ENCODE measurements at regions not wholly inside any gene's neighbourhood (a gene's known extent, or its start where the extent isn't known, plus 50 kb on each side); places are given as distances from the start of the nearest gene placed in this dataset.
"Not testable (repeated sequence)": the region's sequence is repeated elsewhere in the genome, so short reads cannot be mapped to it uniquely, and the experiment has no call there.

DNA sequence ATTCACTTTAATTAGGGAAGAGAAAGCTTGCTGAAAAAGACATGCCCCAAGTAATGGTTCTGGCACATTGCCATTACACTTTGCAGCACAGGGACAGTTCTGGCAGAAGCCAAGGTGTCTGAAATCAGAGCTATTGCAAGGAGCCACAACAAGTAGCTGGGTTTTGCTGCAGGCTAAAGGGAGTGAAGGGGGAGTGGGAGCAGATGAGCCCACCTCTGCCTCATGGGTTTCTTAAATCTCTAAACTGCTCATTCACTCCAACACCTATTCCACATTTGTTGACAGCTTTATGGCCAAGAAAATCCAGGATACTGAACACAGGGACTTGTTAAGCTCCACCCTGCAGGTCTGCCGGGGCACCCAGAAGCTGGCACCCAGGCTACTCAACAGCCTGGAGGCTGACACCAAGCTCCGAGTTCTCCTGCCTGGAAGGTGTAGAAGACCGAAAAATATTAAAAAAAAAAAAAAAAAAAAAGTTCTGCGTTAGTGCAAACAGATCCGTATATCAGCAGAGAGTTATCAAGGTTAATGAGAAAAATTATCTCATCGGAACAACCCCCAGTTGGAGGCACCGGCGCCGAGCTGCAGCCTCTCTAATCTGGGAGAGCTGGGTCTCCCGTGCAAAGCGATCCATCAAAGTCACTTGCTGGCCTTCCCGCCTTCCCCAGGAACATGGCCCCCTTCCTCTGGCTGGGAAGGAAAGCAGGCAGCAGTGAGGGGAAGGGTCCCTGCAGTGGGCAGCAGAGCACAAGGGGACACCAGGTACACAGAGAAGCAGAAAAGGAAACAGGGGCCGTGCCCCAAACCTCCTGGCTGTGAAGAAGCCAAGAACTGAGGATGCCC lies 123.7 kb downstream of the HNMT start:
- ATAC-seq (ENCODE audit: insufficient number of reproducible peaks, low FRiP score, low read depth) (no peak), DNase-seq (ENCODE audit: low spot score) (no peak)
- H3K4me3 ChIP-seq: no peak overlapping the region
- TF ChIP-seq, protein P1, sequence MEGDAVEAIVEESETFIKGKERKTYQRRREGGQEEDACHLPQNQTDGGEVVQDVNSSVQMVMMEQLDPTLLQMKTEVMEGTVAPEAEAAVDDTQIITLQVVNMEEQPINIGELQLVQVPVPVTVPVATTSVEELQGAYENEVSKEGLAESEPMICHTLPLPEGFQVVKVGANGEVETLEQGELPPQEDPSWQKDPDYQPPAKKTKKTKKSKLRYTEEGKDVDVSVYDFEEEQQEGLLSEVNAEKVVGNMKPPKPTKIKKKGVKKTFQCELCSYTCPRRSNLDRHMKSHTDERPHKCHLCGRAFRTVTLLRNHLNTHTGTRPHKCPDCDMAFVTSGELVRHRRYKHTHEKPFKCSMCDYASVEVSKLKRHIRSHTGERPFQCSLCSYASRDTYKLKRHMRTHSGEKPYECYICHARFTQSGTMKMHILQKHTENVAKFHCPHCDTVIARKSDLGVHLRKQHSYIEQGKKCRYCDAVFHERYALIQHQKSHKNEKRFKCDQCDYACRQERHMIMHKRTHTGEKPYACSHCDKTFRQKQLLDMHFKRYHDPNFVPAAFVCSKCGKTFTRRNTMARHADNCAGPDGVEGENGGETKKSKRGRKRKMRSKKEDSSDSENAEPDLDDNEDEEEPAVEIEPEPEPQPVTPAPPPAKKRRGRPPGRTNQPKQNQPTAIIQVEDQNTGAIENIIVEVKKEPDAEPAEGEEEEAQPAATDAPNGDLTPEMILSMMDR (IDR thresholded peaks at IDR 0.05): no peak
- H3K27ac ChIP-seq: no peak overlapping the region
- peaks cover 10 to 15% of the 10 kb centered on the region in 2 donors for H3K4me1 ChIP-seq (ENCODE audit: control insufficient read depth in 1 of 2, low read depth in 2 of 2)
- no peaks in the 10 kb centered on the region for H3K9me3 ChIP-seq
- H3K36me3 ChIP-seq: no peaks in the 10 kb centered on the region
- no peaks in the 10 kb centered on the region for H3K27me3 ChIP-seq (replicated peaks; ENCODE audit: insufficient read depth)

DNA sequence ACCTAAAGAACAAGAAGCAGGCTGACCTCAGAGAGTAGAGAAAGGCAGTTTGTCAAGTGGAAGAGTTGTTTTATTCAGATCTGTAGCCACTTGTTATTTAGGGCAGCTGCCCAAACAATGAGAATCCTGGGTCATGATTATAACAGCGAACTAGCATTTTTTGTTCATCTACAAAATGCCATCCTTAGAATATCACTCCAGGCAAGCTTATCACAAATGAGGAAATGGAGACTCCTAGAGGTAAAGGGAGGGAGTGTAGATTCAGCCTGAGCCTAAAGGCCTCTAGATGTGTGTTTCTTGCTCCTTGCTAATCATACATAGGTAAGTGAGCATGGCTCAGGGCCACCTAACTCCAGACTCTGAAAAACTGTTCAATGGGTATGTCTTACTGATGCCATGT lies 126.1 kb downstream of the HNMT start:
- H3K27me3 ChIP-seq (replicated peaks; ENCODE audit: insufficient read depth): no peaks in the 10 kb centered on the region
- no peaks in the 10 kb centered on the region for H3K36me3 ChIP-seq
- TF ChIP-seq, protein P1 (IDR thresholded peaks at IDR 0.05): peak; percentile 43
- no peak overlapping the region for H3K27ac ChIP-seq
- DNase-seq (ENCODE audit: low spot score) (no peak), ATAC-seq (ENCODE audit: insufficient number of reproducible peaks, low FRiP score, low read depth) (no peak)
- H3K4me3 ChIP-seq: no peak overlapping the region
- H3K9me3 ChIP-seq: no peaks in the 10 kb centered on the region
- peaks cover 10 to 15% of the 10 kb centered on the region in 2 donors for H3K4me1 ChIP-seq (ENCODE audit: control insufficient read depth in 1 of 2, low read depth in 2 of 2)

DNA sequence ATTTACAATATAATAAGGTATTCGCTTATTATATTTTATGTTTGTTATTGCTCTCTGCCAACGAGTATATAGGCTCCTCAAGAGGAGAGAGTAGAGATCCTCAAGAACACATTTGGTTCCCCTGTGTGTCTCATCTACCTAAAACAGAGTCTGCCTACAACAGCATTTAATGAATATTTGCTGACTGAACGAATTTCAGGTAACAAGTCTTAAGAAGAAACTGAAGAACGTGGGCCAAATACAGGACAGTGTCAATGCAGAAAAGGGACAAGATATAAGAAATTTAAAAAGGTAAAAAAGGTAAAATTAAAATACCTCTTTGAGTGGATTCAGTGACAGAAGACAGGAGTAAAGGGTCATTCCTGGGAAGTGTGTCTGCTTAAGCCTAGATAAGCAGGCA lies 129.2 kb downstream of the HNMT start:
- H3K4me3 ChIP-seq: no peak overlapping the region
- H3K27ac ChIP-seq: no peak overlapping the region
- H3K9me3 ChIP-seq: no peaks in the 10 kb centered on the region
- H3K27me3 ChIP-seq (replicated peaks; ENCODE audit: insufficient read depth): no peaks in the 10 kb centered on the region
- no peaks in the 10 kb centered on the region for H3K36me3 ChIP-seq
- TF ChIP-seq, protein P1 (IDR thresholded peaks at IDR 0.05): no peak
- DNase-seq (ENCODE audit: low spot score): no peak
- ATAC-seq (ENCODE audit: insufficient number of reproducible peaks, low FRiP score, low read depth): no peak
- no peaks in the 10 kb centered on the region for H3K4me1 ChIP-seq (ENCODE audit: control insufficient read depth in 1 of 2, low read depth in 2 of 2)

DNA sequence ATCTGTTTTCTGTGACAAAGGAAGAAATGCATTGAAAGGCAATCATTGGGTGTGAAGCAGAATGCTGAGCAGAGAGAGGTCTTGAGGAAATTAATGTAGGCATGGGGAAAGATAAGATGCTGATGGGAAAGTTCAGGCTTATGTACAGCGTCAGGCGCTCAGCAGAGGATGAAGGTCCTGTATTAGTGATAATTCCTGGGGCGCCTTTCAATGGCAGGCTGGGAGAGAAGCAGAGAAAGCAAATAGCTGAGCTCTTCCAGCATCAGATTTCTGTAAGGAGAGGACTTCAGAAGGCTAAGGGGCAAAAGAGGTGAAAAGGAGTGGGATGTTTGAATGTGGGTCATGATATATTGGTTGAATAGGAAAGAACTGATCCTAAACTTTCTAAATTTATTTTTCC lies 129.8 kb downstream of the HNMT start:
- Histone ChIP-seq H3K27me3 (replicated peaks; ENCODE audit: insufficient read depth) (no peaks in the 10 kb centered on the region), H3K9me3 (no peaks in the 10 kb centered on the region), H3K36me3 (no peaks in the 10 kb centered on the region), H3K4me1 (ENCODE audit: control insufficient read depth in 1 of 2, low read depth in 2 of 2) (no peaks in the 10 kb centered on the region), H3K4me3 (no peak overlapping the region), H3K27ac (no peak overlapping the region)
- DNase-seq (ENCODE audit: low spot score) (no peak), ATAC-seq (ENCODE audit: insufficient number of reproducible peaks, low FRiP score, low read depth) (no peak)
- TF ChIP-seq, protein P1 (IDR thresholded peaks at IDR 0.05): no peak

DNA sequence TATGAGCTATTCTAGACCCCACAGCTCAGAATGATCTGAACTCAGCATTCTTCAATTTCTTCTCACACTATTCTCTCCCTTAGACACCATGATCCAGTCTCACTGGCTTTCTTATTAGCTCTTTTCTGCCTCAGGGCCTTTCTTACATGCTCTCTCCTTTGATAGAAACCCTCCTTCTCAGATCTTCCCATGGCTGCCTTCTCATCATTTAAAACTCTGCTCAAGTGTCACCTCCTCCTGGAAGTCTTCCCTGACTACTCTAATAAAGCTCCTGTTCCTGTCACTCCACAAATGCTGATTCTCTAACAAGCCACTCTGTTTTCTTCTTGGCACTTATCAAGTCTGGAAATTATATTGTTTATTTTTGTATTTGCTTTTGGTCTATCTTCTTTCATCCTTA lies 131.1 kb downstream of the HNMT start:
- H3K4me3 ChIP-seq: no peak overlapping the region

DNA sequence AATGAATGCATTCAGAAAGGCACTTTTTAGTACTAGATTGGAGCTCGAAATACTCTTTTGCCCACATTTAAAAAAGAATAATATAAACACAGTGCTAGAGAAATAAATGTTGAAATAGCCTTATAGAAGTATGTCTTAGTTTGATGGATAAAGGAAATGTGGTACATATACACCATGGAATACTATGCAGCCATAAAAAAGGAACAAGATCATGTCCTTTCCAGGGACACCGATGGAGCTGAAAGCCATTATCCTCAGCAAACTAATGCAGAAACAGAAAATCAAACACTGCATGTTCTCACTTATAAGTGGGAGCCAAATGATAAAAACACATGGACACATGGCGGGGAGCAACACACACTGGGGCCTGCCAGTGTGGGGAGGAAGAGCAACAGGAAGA lies 135.0 kb downstream of the HNMT start:
- not testable (repeated sequence) for H3K36me3 ChIP-seq; H3K4me3 ChIP-seq; H3K27ac ChIP-seq; H3K27me3 ChIP-seq (replicated peaks; ENCODE audit: insufficient read depth); H3K4me1 ChIP-seq (ENCODE audit: control insufficient read depth in 1 of 2, low read depth in 2 of 2); ATAC-seq (ENCODE audit: insufficient number of reproducible peaks, low FRiP score, low read depth); DNase-seq (ENCODE audit: low spot score); H3K9me3 ChIP-seq

More for the DNA sequence above, 131.1 kb downstream of the HNMT start:
- no peaks in the 10 kb centered on the region for H3K9me3 ChIP-seq
- no peaks in the 10 kb centered on the region for H3K27me3 ChIP-seq (replicated peaks; ENCODE audit: insufficient read depth)
- no peaks in the 10 kb centered on the region for H3K4me1 ChIP-seq (ENCODE audit: control insufficient read depth in 1 of 2, low read depth in 2 of 2)
- H3K36me3 ChIP-seq: no peaks in the 10 kb centered on the region
- TF ChIP-seq, protein P1 (IDR thresholded peaks at IDR 0.05): no peak
- ATAC-seq (ENCODE audit: insufficient number of reproducible peaks, low FRiP score, low read depth) (no peak), DNase-seq (ENCODE audit: low spot score) (no peak)
- no peak overlapping the region for H3K27ac ChIP-seq
